ENCODE measurements at regions not wholly inside any gene's neighbourhood (a gene's known extent, or its start where the extent isn't known, plus 50 kb on each side); places are given as distances from the start of the nearest gene placed in this dataset.

GRCh38 chr1:234987415-234988154 is 141.1 kb downstream of the TOMM20 start:
- TF ChIP-seq, protein P1, sequence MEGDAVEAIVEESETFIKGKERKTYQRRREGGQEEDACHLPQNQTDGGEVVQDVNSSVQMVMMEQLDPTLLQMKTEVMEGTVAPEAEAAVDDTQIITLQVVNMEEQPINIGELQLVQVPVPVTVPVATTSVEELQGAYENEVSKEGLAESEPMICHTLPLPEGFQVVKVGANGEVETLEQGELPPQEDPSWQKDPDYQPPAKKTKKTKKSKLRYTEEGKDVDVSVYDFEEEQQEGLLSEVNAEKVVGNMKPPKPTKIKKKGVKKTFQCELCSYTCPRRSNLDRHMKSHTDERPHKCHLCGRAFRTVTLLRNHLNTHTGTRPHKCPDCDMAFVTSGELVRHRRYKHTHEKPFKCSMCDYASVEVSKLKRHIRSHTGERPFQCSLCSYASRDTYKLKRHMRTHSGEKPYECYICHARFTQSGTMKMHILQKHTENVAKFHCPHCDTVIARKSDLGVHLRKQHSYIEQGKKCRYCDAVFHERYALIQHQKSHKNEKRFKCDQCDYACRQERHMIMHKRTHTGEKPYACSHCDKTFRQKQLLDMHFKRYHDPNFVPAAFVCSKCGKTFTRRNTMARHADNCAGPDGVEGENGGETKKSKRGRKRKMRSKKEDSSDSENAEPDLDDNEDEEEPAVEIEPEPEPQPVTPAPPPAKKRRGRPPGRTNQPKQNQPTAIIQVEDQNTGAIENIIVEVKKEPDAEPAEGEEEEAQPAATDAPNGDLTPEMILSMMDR (IDR thresholded peaks at IDR 0.05 in 2 of 3, conservative IDR thresholded peaks at IDR 0.05 in 1 of 3; ENCODE audit: borderline replicate concordance in 1 of 3, insufficient read depth in 1 of 3, low read depth in 2 of 3, low read length in 2 of 3): no peak
- no peak for TF ChIP-seq POLR2A (IDR thresholded peaks at IDR 0.05; ENCODE audit: borderline replicate concordance, extremely low read depth, insufficient read depth, insufficient read length)
- TF ChIP-seq CEBPB (IDR thresholded peaks at IDR 0.05; ENCODE audit: low read depth): no peak
- TF ChIP-seq, protein P2, sequence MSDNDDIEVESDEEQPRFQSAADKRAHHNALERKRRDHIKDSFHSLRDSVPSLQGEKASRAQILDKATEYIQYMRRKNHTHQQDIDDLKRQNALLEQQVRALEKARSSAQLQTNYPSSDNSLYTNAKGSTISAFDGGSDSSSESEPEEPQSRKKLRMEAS (IDR thresholded peaks at IDR 0.05): no peak
- no peak for TF ChIP-seq EZH2 (IDR thresholded peaks at IDR 0.05)
- no peak for TF ChIP-seq EGR1 (IDR thresholded peaks at IDR 0.05; ENCODE audit: low read depth)
- TF ChIP-seq, protein P3, sequence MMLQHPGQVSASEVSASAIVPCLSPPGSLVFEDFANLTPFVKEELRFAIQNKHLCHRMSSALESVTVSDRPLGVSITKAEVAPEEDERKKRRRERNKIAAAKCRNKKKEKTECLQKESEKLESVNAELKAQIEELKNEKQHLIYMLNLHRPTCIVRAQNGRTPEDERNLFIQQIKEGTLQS (IDR thresholded peaks at IDR 0.05): no peak
- TF ChIP-seq POLR2AphosphoS5 (IDR thresholded peaks at IDR 0.05; ENCODE audit: low read depth, low read length): no peak
- TF ChIP-seq ZFX (IDR thresholded peaks at IDR 0.05): peak; percentile 23; the same call in 1 of the 2 replicates
- no peak for TF ChIP-seq RAD21 (IDR thresholded peaks at IDR 0.05; ENCODE audit: low read depth)
- TF ChIP-seq, protein P4, sequence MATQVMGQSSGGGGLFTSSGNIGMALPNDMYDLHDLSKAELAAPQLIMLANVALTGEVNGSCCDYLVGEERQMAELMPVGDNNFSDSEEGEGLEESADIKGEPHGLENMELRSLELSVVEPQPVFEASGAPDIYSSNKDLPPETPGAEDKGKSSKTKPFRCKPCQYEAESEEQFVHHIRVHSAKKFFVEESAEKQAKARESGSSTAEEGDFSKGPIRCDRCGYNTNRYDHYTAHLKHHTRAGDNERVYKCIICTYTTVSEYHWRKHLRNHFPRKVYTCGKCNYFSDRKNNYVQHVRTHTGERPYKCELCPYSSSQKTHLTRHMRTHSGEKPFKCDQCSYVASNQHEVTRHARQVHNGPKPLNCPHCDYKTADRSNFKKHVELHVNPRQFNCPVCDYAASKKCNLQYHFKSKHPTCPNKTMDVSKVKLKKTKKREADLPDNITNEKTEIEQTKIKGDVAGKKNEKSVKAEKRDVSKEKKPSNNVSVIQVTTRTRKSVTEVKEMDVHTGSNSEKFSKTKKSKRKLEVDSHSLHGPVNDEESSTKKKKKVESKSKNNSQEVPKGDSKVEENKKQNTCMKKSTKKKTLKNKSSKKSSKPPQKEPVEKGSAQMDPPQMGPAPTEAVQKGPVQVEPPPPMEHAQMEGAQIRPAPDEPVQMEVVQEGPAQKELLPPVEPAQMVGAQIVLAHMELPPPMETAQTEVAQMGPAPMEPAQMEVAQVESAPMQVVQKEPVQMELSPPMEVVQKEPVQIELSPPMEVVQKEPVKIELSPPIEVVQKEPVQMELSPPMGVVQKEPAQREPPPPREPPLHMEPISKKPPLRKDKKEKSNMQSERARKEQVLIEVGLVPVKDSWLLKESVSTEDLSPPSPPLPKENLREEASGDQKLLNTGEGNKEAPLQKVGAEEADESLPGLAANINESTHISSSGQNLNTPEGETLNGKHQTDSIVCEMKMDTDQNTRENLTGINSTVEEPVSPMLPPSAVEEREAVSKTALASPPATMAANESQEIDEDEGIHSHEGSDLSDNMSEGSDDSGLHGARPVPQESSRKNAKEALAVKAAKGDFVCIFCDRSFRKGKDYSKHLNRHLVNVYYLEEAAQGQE (IDR thresholded peaks at IDR 0.05; ENCODE audit: low read depth): no peak
- TF ChIP-seq SIN3A (IDR thresholded peaks at IDR 0.05; ENCODE audit: low read depth): no peak
- no peak for TF ChIP-seq CBX3 (IDR thresholded peaks at IDR 0.05; ENCODE audit: low read depth)
